ENCODE measurements at regions not wholly inside any gene's neighbourhood (a gene's known extent, or its start where the extent isn't known, plus 50 kb on each side); places are given as distances from the start of the nearest gene placed in this dataset.

DNA sequence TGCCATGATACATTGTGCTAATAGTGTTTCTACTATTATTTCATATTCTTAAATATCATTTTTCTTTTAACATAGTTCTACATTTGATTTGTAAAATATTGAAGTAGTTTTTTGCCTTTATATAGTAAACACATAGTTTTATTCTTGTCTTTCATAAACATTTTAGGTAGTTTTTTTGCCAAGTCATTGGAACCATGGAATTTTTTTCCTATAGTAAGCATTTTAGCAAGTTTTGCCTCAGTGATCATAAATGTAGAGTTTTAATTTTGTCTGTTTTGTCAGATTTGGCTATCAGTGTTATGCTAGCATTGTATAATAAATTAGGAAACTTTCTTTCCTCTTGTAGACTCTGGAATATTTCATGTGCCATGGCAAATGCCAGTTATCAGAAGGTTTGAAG, 137.1 kb upstream of the LPAR1 start:
- TF ChIP-seq, protein P1, sequence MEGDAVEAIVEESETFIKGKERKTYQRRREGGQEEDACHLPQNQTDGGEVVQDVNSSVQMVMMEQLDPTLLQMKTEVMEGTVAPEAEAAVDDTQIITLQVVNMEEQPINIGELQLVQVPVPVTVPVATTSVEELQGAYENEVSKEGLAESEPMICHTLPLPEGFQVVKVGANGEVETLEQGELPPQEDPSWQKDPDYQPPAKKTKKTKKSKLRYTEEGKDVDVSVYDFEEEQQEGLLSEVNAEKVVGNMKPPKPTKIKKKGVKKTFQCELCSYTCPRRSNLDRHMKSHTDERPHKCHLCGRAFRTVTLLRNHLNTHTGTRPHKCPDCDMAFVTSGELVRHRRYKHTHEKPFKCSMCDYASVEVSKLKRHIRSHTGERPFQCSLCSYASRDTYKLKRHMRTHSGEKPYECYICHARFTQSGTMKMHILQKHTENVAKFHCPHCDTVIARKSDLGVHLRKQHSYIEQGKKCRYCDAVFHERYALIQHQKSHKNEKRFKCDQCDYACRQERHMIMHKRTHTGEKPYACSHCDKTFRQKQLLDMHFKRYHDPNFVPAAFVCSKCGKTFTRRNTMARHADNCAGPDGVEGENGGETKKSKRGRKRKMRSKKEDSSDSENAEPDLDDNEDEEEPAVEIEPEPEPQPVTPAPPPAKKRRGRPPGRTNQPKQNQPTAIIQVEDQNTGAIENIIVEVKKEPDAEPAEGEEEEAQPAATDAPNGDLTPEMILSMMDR (IDR thresholded peaks at IDR 0.05; ENCODE audit: low read depth, low read length): no peak
- no peak for TF ChIP-seq EZH2phosphoT487 (IDR thresholded peaks at IDR 0.05; ENCODE audit: low read depth)

Measured in OCI-LY3 (cell line).